ENCODE measurements at regions not wholly inside any gene's neighbourhood (a gene's known extent, or its start where the extent isn't known, plus 50 kb on each side); places are given as distances from the start of the nearest gene placed in this dataset.

DNA sequence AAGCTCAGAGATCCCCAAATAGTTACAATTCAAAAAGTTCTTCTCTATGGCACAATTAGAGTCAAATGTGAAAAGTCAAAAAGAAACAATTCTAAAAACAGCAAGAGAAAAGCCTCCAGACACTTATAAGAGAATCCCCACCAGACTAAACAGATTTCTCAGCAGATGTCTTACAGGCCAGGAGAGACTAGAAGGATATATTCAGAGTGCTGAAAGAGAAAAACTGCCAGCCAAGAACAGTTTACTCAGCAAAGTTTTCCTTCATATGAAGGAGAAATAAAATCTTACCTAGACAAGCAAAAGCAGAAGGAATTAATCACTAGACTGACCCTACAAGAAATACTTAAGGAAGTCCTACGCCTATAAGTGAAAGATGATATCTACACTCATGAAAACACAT is 176.1 kb upstream of the OPRM1 start:
- Histone ChIP-seq H4K20me1 (ENCODE audit: control insufficient read depth, insufficient read depth, low read length, poor library complexity, severe bottlenecking) (no peaks in the 10 kb centered on the region), H3K79me2 (ENCODE audit: control insufficient read depth, insufficient read depth, low read length) (no peaks in the 10 kb centered on the region), H3K4me1 (ENCODE audit: control insufficient read depth in 2 of 2, insufficient read depth in 2 of 2, low read length in 2 of 2) (no peaks in the 10 kb centered on the region), H3K9me3 (ENCODE audit: control extremely low read depth in 1 of 3, control insufficient read depth in 2 of 3, insufficient read depth in 1 of 3, low read length in 2 of 3) (peaks cover 0 to 4% (median 0%) of the 10 kb centered on the region in 3 donors), H3K4me3 (ENCODE audit: control extremely low read depth in 1 of 5, extremely low read depth in 1 of 5, insufficient read depth in 1 of 5, low read depth in 2 of 5, low read length in 4 of 5) (no peak overlapping the region), H3K4me2 (replicated peaks; ENCODE audit: low read depth, low read length, poor library complexity, severe bottlenecking) (no peak overlapping the region), H3K9ac (ENCODE audit: low read length) (no peak overlapping the region), H2AFZ (ENCODE audit: insufficient read depth, low read depth, low read length, poor library complexity, severe bottlenecking) (no peak overlapping the region), H3K36me3 (replicated peaks in 1 of 2; ENCODE audit: control extremely low read depth in 1 of 2, control insufficient read depth in 1 of 2, extremely low read depth in 1 of 2, insufficient read depth in 2 of 2, low read length in 1 of 2) (no peaks in the 10 kb centered on the region), H3K27ac (ENCODE audit: low read length in 2 of 2) (no peak overlapping the region), H3K27me3 (replicated peaks in 1 of 4; ENCODE audit: control extremely low read depth in 1 of 4, control insufficient read depth in 3 of 4, insufficient read depth in 4 of 4, low read length in 3 of 4) (no peaks in the 10 kb centered on the region)
- no peaks in the 10 kb centered on the region for H3K27me3 Mint-ChIP-seq
- intact Hi-C loops (cut with micrococcal nuclease), result no loop called here
- no peak overlapping the region for H3K27ac Mint-ChIP-seq
- no peak overlapping the region for H3K4me3 Mint-ChIP-seq
- ATAC-seq (ENCODE audit: low read depth), result no peak
- H3K9me3 Mint-ChIP-seq (ENCODE audit: insufficient read depth), result no peaks in the 10 kb centered on the region
- TF ChIP-seq EZH2 (IDR thresholded peaks at IDR 0.05; ENCODE audit: borderline replicate concordance, insufficient read depth, low read depth, low read length, poor library complexity, severe bottlenecking), result no peak
- TF ChIP-seq, protein P1, sequence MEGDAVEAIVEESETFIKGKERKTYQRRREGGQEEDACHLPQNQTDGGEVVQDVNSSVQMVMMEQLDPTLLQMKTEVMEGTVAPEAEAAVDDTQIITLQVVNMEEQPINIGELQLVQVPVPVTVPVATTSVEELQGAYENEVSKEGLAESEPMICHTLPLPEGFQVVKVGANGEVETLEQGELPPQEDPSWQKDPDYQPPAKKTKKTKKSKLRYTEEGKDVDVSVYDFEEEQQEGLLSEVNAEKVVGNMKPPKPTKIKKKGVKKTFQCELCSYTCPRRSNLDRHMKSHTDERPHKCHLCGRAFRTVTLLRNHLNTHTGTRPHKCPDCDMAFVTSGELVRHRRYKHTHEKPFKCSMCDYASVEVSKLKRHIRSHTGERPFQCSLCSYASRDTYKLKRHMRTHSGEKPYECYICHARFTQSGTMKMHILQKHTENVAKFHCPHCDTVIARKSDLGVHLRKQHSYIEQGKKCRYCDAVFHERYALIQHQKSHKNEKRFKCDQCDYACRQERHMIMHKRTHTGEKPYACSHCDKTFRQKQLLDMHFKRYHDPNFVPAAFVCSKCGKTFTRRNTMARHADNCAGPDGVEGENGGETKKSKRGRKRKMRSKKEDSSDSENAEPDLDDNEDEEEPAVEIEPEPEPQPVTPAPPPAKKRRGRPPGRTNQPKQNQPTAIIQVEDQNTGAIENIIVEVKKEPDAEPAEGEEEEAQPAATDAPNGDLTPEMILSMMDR (IDR thresholded peaks at IDR 0.05), result no peak
- ChIA-PET POLR2A (no interaction called here), CTCF (no interaction called here)
- no peaks in the 10 kb centered on the region for H3K4me1 Mint-ChIP-seq
- no CpG with 5 or more reads among the region's 1 CpG for WGBS (ENCODE audit: insufficient coverage)
- no peak for DNase-seq

DNA sequence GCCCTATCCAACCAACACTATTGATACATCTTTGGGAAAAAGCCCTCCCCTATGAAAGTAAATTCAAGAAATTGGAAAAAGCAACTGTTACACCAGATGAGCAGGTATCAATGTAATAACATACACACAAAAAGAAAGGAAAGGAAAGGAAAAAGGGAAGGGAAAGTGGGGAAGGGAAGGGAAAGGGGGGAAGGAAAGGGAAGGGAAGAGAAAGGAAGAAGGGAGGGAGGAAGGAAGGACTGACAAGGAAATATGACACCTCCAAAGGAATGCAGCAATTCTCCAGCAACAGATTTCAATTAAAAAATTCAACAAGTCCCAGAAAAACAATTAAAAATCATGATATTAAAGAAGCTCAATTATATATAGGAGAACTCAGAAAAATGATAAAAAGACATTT is 176.9 kb upstream of the OPRM1 start:
- CTCF ChIA-PET, result no interaction called here
- Mint-ChIP-seq H3K27ac (no peak overlapping the region), H3K4me1 (no peaks in the 10 kb centered on the region), H3K4me3 (no peak overlapping the region), H3K27me3 (no peaks in the 10 kb centered on the region), H3K9me3 (ENCODE audit: insufficient read depth) (no peaks in the 10 kb centered on the region)
- no peak for TF ChIP-seq EZH2 (IDR thresholded peaks at IDR 0.05; ENCODE audit: borderline replicate concordance, insufficient read depth, low read depth, low read length, poor library complexity, severe bottlenecking)
- TF ChIP-seq, protein P1 (IDR thresholded peaks at IDR 0.05), result no peak
- DNase-seq, result no peak
- no peak overlapping the region for H3K4me3 ChIP-seq (ENCODE audit: control extremely low read depth in 1 of 5, extremely low read depth in 1 of 5, insufficient read depth in 1 of 5, low read depth in 2 of 5, low read length in 4 of 5)
- no peaks in the 10 kb centered on the region for H3K4me1 ChIP-seq (ENCODE audit: control insufficient read depth in 2 of 2, insufficient read depth in 2 of 2, low read length in 2 of 2)
- H3K4me2 ChIP-seq (replicated peaks; ENCODE audit: low read depth, low read length, poor library complexity, severe bottlenecking), result no peak overlapping the region
- H3K36me3 ChIP-seq (replicated peaks in 1 of 2; ENCODE audit: control extremely low read depth in 1 of 2, control insufficient read depth in 1 of 2, extremely low read depth in 1 of 2, insufficient read depth in 2 of 2, low read length in 1 of 2), result no peaks in the 10 kb centered on the region
- H3K79me2 ChIP-seq (ENCODE audit: control insufficient read depth, insufficient read depth, low read length), result no peaks in the 10 kb centered on the region
- intact Hi-C loops (cut with micrococcal nuclease), result no loop called here
- no peak overlapping the region for H3K9ac ChIP-seq (ENCODE audit: low read length)
- POLR2A ChIA-PET, result no interaction called here
- H2AFZ ChIP-seq (ENCODE audit: insufficient read depth, low read depth, low read length, poor library complexity, severe bottlenecking), result no peak overlapping the region
- H3K27me3 ChIP-seq (replicated peaks in 1 of 4; ENCODE audit: control extremely low read depth in 1 of 4, control insufficient read depth in 3 of 4, insufficient read depth in 4 of 4, low read length in 3 of 4), result no peaks in the 10 kb centered on the region
- H4K20me1 ChIP-seq (ENCODE audit: control insufficient read depth, insufficient read depth, low read length, poor library complexity, severe bottlenecking), result no peaks in the 10 kb centered on the region
- no peak for ATAC-seq (ENCODE audit: low read depth)
- H3K27ac ChIP-seq (ENCODE audit: low read length in 2 of 2), result no peak overlapping the region
- peaks cover 0 to 6% (median 0%) of the 10 kb centered on the region in 3 donors for H3K9me3 ChIP-seq (ENCODE audit: control extremely low read depth in 1 of 3, control insufficient read depth in 2 of 3, insufficient read depth in 1 of 3, low read length in 2 of 3)
